Fibroblast of lung (primary cell): ENCODE measurements at regions not wholly inside any gene's neighbourhood (a gene's known extent, or its start where the extent isn't known, plus 50 kb on each side); places are given as distances from the start of the nearest gene placed in this dataset.
A peak's percentile ranks its signal among the peaks of the same experiment; 100 is the strongest.

Experiments
- DNase-seq, 2 donors: peaks; one replicate each; pipeline versions ENCODE4 v3.0.0 to v3.0.0-alpha.2; 2010; ENCODE audit warnings: low read depth in 2 of 2
- H2AFZ ChIP-seq: 2 replicates; pipeline ENCODE4 v1.5.1; 2012; ENCODE audit warnings: low read length, control low read depth, inconsistent platforms
- H3K27ac ChIP-seq: 2 replicates; pipeline ENCODE4 v1.5.1; 2011; ENCODE audit warnings: low read length, control low read depth; ENCODE audit not compliant: insufficient read depth
- H3K27me3 ChIP-seq: 2 replicates; pipeline ENCODE4 v1.5.1; 2011; ENCODE audit warnings: mild to moderate bottlenecking, low read length; ENCODE audit not compliant: control insufficient read depth, insufficient read depth
- H3K36me3 ChIP-seq: 2 replicates; pipeline ENCODE4 v1.5.1; 2011; ENCODE audit warnings: low read length; ENCODE audit not compliant: control insufficient read depth, insufficient read depth
- H3K4me1 ChIP-seq: 2 replicates; pipeline ENCODE4 v1.5.1; 2011; ENCODE audit warnings: low read length; ENCODE audit not compliant: control insufficient read depth, insufficient read depth; ENCODE audit errors: extremely low read depth
- H3K4me2 ChIP-seq: 2 replicates; pipeline ENCODE4 v1.5.1; 2011; ENCODE audit warnings: low read length, control low read depth; ENCODE audit not compliant: insufficient read depth; ENCODE audit errors: extremely low read depth
- H3K4me3 ChIP-seq, 4 experiments: fragments of 200-600 bp in 1 of 4; sonication (generic) in 1 of 4; replicated peaks in 1 of 4; 2 replicates each; pipeline ENCODE4 v1.5.1; 2011 to 2016; ENCODE audit warnings: low read length in 4 of 4, low read depth in 3 of 4, mild to moderate bottlenecking in 3 of 4, control low read depth in 2 of 4, inconsistent platforms in 1 of 4, mixed read lengths in 1 of 4; ENCODE audit not compliant: insufficient read depth in 1 of 4; ENCODE audit errors: control extremely low read depth in 1 of 4
- H3K79me2 ChIP-seq: 2 replicates; pipeline ENCODE4 v1.5.1; 2012; ENCODE audit warnings: mild to moderate bottlenecking, low read length, inconsistent platforms; ENCODE audit not compliant: control insufficient read depth, insufficient read depth
- H3K9ac ChIP-seq: 2 replicates; pipeline ENCODE4 v1.5.1; 2011; ENCODE audit warnings: mild to moderate bottlenecking, low read length, control low read depth; ENCODE audit not compliant: insufficient read depth
- H3K9me3 ChIP-seq: 2 replicates; pipeline ENCODE4 v1.5.1; 2012; ENCODE audit warnings: low read depth, low read length; ENCODE audit not compliant: control insufficient read depth, insufficient read depth
- H4K20me1 ChIP-seq: 2 replicates; pipeline ENCODE4 v1.5.1; 2011; ENCODE audit warnings: low read length; ENCODE audit not compliant: control insufficient read depth, insufficient read depth; ENCODE audit errors: extremely low read depth
- CTCF ChIP-seq, 2 donors: IDR thresholded peaks in 1 of 2; conservative IDR thresholded peaks in 1 of 2; 1 replicate in 1 of 2; 2 replicates in 1 of 2; pipeline ENCODE4 v1.5.1; 2011 to 2012; ENCODE audit warnings: low read length in 2 of 2, control low read depth in 1 of 2, inconsistent platforms in 1 of 2, low read depth in 1 of 2, mild to moderate bottlenecking in 1 of 2
- EZH2 ChIP-seq: IDR thresholded peaks from 2 replicates; pipeline ENCODE4 v1.5.1; 2012; ENCODE audit warnings: low read length, control low read depth, mild to moderate bottlenecking; ENCODE audit errors: missing control alignments

- H3K79me2 ChIP-seq = no peaks in the 10 kb centered on the region
- H3K36me3 ChIP-seq = no peaks in the 10 kb centered on the region
- no peaks in the 10 kb centered on the region for H3K9me3 ChIP-seq
- no peak overlapping the region for H3K9ac ChIP-seq
- no peak overlapping the region for H3K4me3 ChIP-seq
- H3K27ac ChIP-seq = no peak overlapping the region
- no peaks in the 10 kb centered on the region for H4K20me1 ChIP-seq
- no peak overlapping the region for H3K4me2 ChIP-seq
- no peak for DNase-seq
- H3K4me1 ChIP-seq = no peaks in the 10 kb centered on the region
- no peaks in the 10 kb centered on the region for H3K27me3 ChIP-seq
- no peak overlapping the region for H2AFZ ChIP-seq
- TF ChIP-seq EZH2 (no peak), CTCF (conservative IDR thresholded peaks at IDR 0.05 in 1 of 2, IDR thresholded peaks at IDR 0.05 in 1 of 2; ENCODE audit: low read depth in 1 of 2, low read length in 2 of 2) (no peak)
Measured at GRCh38 chr1:96926176-96926575, 204.6 kb downstream of the PTBP2 start.

GRCh38 chr1:96927125-96927524 is 205.5 kb downstream of the PTBP2 start:
- peak overlapping the region; percentile 36 for H2AFZ ChIP-seq

GRCh38 chr1:96931136-96931535 is 209.6 kb downstream of the PTBP2 start:
- H3K9ac ChIP-seq = no peak overlapping the region
- no peak overlapping the region for H2AFZ ChIP-seq
- H3K4me2 ChIP-seq = no peak overlapping the region
- no peaks in the 10 kb centered on the region for H3K27me3 ChIP-seq
- TF ChIP-seq EZH2 (no peak), CTCF (conservative IDR thresholded peaks at IDR 0.05 in 1 of 2, IDR thresholded peaks at IDR 0.05 in 1 of 2; ENCODE audit: low read depth in 1 of 2, low read length in 2 of 2) (no peak)
- H3K36me3 ChIP-seq = no peaks in the 10 kb centered on the region
- no peak overlapping the region for H3K27ac ChIP-seq
- no peak overlapping the region for H3K4me3 ChIP-seq
- no peaks in the 10 kb centered on the region for H4K20me1 ChIP-seq
- H3K79me2 ChIP-seq = no peaks in the 10 kb centered on the region
- no peaks in the 10 kb centered on the region for H3K4me1 ChIP-seq
- no peaks in the 10 kb centered on the region for H3K9me3 ChIP-seq
- peak in 1 of 2 donors; percentile 59 for DNase-seq

More at GRCh38 chr1:96927125-96927524, 205.5 kb downstream of the PTBP2 start:
- DNase-seq = peak; percentile 72 to 75
- Histone ChIP-seq H3K27me3 (no peaks in the 10 kb centered on the region), H3K9me3 (no peaks in the 10 kb centered on the region), H3K4me3 (no peak overlapping the region), H3K4me1 (no peaks in the 10 kb centered on the region), H3K27ac (no peak overlapping the region), H3K79me2 (no peaks in the 10 kb centered on the region), H3K9ac (no peak overlapping the region), H4K20me1 (no peaks in the 10 kb centered on the region), H3K4me2 (no peak overlapping the region), H3K36me3 (no peaks in the 10 kb centered on the region)
- no peak for TF ChIP-seq EZH2
